NCI-H2081 treated with DMSO at 0.1 percent for 48 hours (cell line): ENCODE measurements at regions not wholly inside any gene's neighbourhood (a gene's known extent, or its start where the extent isn't known, plus 50 kb on each side); places are given as distances from the start of the nearest gene placed in this dataset.

ENCODE experiments used
- DNase-seq: peaks from one replicate; lab custom pipeline; 2025; lab: John Stamatoyannopoulos, UW

DNA sequence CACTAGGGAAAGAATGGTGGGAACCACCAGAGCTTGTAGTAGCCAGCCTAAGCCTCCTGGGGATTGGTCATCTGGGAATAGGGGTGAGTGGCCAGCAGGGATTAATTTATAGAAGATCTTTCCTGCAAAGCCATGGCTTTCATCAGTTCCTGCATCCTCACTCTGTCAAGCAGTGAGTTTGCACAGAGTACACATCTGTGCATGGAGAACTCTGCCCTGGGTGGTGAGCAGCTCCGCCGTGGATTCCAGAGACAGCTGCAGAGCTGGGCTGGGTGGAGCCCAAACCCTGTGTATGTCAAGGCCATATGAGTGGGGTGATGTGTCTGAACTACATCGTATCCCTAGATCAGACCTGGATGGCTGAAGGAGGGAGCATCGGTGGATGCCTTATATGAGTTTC lies 182.2 kb downstream of the GLI2 start:
- DNase-seq = no peak

DNA sequence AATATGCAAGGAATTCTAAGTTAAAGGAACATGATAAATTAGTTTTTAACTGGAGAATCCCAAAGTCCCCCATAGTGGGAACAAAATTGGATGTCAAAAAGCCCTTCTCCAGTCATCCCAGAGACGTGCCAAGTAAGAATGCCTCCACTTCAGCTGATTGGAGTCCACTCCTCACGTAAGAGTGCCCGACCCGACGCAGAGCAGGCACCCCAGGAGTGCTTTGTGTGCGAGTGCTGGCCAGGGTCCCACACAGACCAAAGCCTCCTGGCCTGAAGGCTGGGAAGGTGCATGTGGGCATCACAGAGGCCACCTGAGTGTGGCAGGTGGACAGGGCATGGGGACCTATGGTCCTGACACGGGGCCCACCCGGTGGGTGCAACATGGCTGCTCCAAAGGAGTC lies 183.5 kb downstream of the GLI2 start:
- no peak for DNase-seq

DNA sequence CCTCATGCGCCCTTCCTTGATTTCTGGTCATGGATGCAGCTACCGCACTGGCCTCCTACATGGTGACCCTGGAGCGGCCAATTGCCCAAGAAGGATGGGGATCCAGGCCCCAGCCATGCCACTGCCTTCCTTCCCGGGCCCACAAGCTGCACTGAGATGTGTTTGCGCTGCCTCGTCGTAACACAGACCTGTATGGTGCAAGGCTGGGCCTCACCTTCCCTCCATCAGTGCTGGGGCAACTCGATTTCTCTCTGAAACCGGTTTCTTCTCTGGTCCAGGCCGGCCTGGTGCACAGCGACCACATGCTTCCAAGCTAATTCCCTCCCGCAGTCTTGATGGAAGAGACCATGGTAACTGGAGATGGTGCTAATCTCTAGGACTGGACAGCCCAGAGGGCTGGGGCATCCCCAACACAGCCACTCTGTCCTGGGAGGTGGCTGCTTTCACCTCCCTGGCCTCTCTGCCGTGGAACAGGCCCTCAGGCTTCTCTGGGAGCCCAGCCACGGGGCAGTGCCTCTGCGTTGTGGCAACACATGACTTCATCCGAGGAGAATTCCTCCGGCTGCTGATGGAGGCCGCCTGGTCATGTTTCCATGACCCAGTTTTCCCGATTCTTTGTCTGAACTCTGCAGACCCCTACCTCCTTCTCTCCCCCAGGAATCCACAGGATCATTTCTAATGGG lies 184.2 kb downstream of the GLI2 start:
- DNase-seq = no peak

DNA sequence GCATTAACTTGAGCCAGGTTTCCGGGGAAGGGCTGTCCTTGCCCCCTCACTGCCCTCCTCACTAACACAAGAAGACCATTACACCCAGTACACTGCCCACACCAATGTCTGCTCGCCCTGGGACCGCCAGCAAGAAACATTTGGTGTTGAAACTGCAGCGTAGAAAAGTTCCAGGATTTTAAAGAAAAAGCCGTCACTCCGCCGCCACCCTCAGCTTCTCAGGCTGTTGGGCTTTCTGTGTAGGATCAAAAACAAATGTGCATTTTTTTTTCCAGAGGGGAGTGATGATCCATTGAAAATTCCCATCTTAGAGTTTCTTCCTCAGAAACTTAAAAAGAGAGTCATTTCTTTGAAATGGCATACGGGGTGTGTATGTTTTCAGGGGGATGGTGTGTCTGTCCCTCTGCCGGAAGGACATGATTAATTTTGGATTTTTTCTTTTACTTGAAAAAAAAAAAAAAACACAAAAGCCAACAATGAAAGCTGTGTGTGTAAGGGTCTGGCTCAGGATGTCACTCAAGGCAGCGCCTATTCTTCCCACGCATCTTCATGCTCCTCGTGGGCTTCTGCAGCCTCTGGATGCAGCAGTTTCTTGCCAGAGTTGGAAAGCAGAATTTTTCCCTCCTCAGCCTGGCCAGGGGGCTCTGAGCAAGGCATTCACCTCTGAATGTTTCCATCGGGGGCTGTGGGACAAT lies 184.9 kb downstream of the GLI2 start:
- DNase-seq = no peak

DNA sequence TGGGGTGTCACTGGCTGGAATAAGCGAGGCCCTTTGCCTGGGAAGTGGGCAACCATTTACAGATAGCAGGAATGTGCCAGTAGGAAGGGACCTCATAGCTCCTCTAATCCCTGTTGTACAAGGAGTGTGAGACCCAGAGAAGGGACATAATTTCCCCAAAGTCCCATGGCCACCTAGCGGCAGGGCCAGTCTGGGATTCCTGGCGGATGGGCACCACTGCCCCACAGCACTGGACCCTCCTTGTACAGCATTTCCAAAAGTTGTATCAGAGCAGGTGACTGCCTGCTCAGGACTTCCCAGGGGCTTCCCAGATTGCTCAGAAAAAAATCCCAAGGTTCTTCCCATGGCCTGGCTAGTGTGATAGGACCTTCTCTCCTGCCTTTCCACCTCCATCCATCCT lies 185.8 kb downstream of the GLI2 start:
- DNase-seq = no peak

DNA sequence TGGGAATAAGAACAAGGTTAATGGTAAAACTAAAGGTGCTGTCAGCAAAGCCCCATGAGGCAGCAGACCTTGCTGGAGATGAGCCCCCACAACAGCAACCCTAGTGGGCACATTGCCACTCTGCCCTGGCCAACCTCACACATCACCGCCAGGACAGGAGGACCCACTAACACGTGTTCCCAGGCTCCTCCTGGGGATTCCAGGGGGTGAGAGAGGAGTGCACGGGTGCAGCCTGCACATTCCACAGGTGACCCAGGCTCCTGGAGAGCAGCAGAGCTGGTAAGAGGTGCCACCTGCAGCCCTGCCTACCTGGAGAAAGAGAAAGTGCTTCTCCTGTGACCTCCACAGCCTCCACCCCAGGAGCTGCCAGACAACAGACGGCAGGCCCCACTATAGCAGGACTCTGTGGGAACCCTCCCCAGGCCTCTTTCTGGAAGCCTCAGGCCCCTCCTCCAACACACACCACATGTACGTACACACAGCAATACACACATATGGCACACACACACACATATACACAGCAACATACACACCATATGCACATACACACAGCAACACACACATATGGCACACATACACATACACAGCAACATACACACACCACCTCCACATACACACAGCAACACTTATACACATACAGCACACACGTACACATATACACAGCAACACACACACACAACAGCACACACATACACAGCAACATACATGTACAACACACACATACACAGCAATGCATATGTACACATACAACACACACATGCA lies 187.1 kb downstream of the GLI2 start:
- DNase-seq = no peak

DNA sequence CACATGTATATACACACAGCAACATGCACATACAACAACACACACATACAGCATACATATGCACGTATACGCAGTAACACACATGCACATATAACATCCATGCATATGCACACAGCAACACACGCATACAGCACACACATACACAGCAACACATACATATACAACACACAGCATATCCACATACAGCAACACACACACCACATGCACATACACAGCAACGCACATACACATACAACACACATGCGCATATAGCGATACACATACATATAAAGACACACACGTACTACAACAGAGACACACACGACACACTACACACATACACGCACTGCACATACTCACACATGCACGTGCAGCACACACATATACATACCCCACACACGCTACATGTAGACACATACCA lies 187.8 kb downstream of the GLI2 start:
- no peak for DNase-seq

DNA sequence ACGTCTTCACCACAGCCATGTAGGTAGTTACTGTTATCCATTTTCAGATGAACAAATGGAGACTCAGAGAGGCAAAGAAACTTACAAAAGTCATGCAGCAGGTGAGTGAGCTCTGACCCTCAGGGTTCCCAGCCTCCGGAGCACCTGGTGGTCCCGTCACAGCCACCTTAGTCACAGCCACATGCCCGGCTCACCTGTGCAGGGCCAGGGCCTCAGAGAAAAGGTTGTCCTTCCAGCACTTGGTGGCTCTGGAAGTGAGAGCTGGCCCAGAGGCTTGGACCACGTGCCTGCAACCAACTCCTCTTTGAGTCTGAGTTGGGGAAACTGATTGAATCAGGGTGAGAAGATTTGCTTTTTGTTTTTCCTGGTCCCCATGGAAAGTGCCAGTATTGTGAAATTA lies 189.3 kb downstream of the GLI2 start:
- no peak for DNase-seq

DNA sequence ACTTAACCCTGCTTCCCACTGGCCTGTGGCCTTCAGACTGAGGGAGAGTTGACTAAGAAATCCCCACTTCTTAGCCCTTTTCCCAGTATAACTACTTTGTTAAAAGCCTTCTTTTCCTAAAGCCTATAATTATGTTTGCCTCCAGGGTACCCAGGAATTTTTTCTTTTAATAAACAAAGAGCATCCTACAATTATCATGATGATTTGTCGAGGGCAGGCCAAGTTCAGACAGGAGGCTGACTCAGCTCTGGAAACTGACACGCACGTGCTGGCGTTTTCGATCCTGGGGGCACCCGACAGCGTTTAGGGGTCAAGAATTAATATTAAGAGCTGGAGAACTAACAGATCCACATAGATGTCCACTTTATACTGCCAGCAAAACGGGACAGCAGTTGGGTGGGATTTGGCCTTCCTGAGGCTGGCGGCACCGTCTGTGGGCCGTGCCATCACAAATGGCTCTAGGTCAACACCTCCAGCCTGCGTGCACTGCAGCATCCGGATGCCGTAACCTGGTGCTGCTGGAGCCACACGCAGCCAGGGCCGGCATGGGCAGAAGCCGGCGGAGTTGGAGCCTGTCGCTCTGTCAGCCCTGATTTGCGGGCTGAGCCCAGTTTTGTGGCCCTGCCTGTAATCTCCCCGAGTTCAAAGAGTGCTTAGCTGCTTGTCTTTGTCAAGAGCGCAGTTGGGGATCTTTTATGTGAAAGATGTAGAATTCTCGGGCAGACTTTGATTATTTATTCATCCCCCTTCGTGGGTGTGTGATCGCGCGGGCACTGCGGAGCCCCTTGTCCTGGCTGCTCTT lies 191.0 kb downstream of the GLI2 start:
- no peak for DNase-seq

DNA sequence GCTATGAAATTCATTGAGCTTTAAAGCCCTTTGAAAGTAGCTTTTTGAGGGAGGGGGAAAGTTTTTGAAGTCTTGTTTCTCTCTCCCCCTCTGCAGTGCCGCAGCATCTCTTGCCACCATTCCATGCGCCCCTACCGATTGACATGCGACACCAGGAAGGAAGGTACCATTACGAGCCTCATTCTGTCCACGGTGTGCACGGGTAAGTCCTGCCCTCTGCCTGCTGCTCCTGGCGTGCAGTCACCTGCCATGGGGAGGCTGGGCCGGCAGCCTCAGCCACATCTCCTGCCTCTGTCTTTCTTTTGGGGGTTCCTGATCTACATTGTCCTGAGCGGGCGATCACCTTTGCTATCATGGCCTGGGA lies 191.6 kb downstream of the GLI2 start:
- no peak for DNase-seq

DNA sequence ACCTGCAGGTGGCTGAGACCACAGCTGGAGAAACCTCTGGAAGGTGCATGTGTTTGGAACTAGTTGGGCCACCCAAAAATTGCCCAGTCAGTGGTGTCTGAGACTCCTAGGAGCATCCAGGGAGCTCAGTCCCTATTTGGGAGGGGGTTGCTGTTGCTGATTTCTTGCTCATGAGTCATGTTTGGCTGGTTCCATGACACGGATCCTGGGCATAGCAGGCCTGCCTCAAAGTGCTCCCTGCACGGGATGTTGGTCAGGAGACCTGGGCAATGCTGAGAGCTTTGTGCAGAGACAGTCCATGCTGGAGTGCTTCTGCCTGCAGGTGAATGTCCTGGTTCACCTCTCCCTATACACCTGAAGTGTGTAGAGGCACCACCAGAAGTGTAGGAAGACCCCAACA lies 194.2 kb downstream of the GLI2 start:
- no peak for DNase-seq

DNA sequence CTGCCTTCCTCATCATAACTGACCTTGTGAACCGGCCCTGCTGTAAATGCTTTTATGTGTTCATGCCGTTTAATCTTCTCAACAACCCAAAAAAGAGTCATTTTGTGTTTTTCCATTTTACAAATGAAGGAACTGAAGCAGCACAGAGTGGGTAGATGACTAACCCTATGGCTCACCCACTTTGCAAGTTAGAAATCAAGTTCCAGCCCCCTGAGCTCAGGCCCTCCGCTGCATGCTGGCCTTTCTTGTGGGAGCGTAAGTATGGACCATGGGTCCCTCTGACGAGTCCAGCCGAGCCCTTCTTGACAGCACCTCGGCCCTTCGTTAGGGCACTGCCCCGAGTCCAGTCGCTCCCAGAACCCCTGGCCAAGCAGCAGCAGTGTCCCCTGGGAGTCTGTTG lies 194.6 kb downstream of the GLI2 start:
- DNase-seq = no peak

DNA sequence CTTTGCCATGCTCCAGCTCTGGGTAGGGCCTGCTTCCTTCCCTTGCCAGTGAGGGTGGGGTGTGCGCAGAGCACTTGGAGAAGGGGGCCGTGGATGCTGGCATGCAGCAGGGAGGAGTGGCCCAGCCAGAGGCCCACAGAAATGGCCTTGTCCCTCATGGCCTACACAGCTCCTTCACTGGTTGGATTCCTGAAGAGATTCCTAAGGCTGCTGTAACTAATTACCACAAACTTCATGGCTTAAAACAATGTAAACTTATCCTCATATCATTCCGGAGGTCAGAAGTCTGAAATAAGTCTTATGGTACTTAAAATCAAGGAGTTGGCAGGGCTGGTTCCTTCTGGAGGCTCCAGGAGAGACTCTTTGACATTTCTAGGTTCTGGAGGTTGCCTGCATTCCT lies 195.2 kb downstream of the GLI2 start:
- no peak for DNase-seq

DNA sequence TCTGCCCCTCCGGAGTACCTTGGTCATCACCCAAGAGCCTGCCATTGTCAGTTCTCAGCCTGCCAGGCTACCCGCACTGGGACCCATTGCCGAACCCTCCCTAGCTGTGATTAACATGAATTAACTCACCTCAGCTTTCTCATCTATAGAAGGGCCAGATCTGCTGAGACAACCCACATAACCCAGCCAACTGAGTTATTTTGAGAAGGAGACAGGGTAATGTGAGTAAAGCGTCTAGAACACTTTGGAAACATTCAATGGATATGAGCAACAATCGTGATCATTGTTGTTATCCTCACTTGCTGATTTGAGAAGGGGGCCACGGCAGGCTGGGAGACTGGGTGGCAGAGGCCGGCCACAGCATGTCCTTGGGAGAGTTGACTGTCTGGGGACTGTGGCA lies 196.8 kb downstream of the GLI2 start:
- no peak for DNase-seq

DNA sequence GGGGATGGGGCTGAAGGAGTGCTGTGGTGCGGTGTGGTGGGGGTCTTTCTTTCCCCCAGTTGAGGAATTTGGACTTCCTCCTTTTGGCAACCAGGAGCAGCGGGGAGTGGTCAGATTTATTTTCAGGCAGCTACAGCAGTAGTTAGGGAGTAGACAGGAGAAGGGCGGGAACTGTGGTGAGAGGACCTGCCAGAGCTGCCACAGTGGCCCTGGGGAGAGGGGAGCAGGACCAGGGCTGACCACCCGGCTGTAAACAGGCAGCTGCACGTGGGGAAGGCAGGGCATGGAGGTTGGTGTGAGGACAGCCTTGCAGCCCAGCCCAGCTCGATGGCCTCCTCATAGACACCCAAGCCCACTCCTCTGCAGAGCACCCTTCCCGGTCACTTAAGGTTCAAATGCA lies 197.2 kb downstream of the GLI2 start:
- DNase-seq = no peak

DNA sequence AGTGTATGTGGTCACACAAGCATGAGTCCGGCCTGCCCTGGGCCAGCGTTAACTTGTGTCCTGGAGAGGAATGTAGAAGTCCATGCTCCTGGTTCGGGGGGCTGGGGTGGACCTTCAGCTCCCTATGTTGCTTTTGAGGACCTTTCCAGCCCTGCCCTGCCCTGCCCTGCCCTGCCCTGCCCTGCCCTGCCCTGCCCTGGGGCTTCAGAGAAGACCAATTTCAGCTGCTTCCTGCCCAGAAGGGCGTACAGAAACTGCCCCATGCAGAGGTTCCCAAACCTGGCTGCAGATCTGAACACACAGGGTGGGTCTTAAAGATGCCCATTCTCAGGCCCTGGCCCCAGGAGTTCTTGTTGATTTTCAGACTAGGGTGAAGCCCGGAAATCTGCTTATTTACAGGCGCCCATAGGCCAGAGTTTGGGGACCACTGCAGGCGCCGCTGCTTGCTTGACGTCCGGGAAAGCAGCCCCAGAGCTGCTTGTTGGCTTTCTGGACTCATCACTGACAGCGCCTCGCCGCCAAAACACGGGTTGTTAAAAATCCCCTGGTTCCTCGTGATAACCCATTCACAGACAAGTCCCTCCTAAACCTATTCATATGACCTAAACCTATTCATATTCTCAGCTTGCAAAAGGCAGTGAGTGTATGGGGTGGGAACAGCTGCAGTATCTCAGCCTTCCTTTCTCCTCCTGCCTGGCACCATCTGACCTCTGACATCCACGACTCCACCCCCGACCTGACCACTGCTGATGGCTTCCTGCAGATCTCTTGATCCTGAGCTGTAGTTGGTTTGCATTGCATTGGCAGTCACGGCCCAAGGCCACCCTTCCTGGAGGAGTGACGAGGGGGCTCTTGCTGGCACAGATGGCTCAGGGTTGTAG lies 198.3 kb downstream of the GLI2 start:
- DNase-seq = no peak

DNA sequence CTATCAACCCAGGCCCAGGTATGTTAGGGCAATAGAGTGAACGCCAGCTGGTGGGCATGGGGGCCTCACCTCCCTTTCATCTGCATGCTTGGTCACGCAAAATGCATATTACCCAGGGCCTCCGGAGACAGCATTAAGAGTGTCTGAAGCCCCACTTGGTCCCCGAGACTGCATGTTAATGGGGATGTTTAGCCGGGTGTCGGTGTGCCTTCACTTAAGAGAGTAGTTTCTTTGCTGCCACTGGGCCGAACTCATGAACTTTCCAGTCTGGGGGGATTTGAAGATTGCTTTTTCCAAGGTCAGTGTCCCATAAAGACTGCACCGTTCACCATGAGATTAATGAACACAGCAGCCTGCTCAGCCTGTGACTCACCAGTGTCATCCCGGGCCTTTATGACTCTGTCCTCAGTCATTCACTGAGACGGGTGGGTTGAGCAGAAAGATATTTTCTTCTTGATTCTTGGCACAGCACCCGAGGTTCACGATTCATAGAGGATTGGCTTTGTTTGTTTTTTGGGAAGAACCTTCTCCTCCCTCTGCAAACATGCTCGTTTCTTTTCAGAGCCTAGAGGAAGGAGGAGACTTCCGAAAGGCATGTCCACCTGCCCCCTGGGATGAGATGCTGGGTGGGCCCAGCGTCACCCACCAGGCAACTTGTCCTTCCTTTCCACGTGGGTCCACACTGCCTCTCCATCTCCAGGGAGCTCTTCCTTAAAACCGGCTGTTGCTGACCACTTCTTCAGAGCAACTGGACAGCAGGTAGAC lies 199.1 kb downstream of the GLI2 start:
- DNase-seq = no peak

DNA sequence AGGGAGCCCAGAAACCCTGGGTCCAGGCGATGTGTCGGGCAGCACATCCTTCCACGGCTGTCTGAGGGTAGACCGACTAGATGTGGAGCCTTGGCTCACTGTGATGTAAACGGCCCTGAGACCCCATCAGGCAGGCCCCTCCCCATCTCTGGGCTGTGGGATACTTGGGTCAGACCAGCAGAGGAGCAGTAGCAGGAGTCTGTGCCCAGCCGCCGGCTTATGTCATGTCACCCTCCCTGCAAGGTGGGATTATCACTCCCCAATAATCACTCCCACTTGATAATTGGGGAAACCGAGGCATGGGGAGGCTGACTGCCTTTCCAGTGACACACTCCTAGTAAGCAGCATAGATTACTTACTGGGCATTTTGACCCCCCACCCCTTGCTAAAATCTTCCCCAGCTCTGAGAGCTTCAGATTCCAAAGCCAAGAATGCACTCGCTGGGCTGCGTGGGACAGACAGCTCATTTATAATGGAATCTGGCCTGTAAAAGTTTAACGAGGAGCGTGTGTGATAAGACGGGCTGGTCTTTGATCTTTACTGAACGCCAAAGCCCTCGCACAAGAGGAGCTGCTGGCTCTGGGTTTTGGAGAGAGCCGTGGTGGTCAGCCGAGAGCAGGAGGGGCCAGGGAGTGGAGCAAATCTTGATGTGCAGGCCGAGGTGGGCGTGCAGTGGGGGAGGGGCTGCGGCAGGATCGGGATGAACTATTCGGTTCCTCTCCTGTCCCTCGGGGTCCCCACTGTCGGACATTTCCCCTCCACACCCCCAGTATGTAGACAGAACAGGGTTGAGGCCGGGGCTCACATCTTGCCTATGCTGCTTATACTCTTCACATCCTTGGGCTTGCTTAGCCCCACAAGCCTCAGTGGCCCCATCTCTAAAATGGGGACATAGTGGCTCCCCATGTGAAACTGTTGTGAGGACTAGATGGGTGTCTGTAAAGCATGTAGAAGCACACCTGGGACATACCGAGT lies 200.0 kb downstream of the GLI2 start:
- no peak for DNase-seq

DNA sequence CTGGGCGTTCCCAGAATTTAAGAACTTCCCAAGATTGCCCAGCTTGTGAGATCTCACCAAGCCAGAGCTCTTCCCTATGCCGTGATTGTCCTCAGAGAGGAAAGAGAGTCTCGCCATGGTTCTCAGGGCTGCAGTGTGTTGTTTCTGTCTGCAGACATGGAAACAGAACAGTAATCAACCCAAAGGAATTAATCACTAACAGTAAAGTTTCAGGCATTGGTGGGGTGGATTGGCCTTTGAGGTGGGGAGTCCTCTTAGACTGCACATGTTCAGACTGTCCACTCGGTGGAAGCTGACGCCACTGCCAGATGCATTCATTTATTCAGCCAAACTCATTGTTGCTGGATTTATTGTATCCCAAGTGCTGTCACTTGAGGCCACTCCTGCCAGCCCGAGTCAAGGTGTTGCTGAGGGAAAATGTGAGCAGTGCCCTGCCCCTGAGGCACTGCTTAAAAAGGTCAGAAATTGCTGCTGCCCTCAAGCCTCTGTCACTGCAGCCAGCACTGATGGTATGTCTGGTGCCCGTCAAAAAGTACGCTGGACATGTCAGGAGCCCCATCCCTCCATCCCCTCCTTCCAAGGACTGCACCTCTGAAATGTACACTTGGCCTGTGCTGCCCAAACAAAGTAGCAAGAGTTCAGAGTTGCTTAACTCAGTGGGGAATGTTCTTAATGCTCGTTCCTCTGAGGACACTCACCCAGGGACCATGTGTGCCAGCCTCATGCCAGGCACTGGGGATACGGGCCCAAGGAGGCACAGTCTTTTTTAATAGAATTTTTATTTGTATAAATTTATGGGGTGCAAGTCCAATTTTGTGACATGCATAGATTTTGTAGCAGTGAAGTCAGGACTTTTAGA lies 201.0 kb downstream of the GLI2 start:
- DNase-seq = no peak
